H9 (cell line): ENCODE measurements at regions not wholly inside any gene's neighbourhood (a gene's known extent, or its start where the extent isn't known, plus 50 kb on each side); places are given as distances from the start of the nearest gene placed in this dataset.
A peak's percentile ranks its signal among the peaks of the same experiment; 100 is the strongest.

Experiments
- DNase-seq: peaks from one replicate; pipeline ENCODE4 v3.0.0-alpha.2; 2017
- H2AFZ ChIP-seq: one replicate; pipeline ENCODE4 v1.6.1; 2013; ENCODE audit warnings: mild to moderate bottlenecking, low read length, control low read depth, moderate library complexity
- H2AK5ac ChIP-seq: 2 replicates; pipeline ENCODE4 v1.6.1; 2013; ENCODE audit warnings: low read length, control low read depth, mixed read lengths; ENCODE audit not compliant: insufficient read length
- H2BK120ac ChIP-seq: one replicate; pipeline ENCODE4 v1.6.1; 2013; ENCODE audit warnings: low read depth, mild to moderate bottlenecking, low read length, control low read depth, inconsistent platforms; ENCODE audit not compliant: poor library complexity, severe bottlenecking
- H2BK12ac ChIP-seq: 2 replicates; pipeline ENCODE4 v1.6.1; 2013; ENCODE audit warnings: low read length, control low read depth, mixed read lengths, low read depth; ENCODE audit not compliant: insufficient read length
- H2BK15ac ChIP-seq: 2 replicates; pipeline ENCODE4 v1.6.1; 2013; ENCODE audit warnings: low read depth, low read length, control low read depth
- H2BK20ac ChIP-seq: one replicate; pipeline ENCODE4 v1.6.1; 2013; ENCODE audit warnings: low read depth, mild to moderate bottlenecking, low read length, control low read depth, inconsistent platforms; ENCODE audit not compliant: poor library complexity, severe bottlenecking
- H2BK5ac ChIP-seq: 2 replicates; pipeline ENCODE4 v1.6.1; 2013; ENCODE audit warnings: low read length, control low read depth, mixed read lengths; ENCODE audit not compliant: insufficient read length
- H3K14ac ChIP-seq: 2 replicates; pipeline ENCODE4 v1.6.1; 2013; ENCODE audit warnings: low read length, control low read depth; ENCODE audit not compliant: insufficient read depth
- H3K18ac ChIP-seq: 2 replicates; pipeline ENCODE4 v1.6.1; 2013; ENCODE audit warnings: low read depth, mild to moderate bottlenecking, mixed read lengths, low read length, control low read depth; ENCODE audit not compliant: insufficient read length
- H3K23ac ChIP-seq: 2 replicates; pipeline ENCODE4 v1.6.1; 2013; ENCODE audit warnings: low read length, control low read depth, mixed read lengths, low read depth; ENCODE audit not compliant: insufficient read length
- H3K23me2 ChIP-seq: 2 replicates; pipeline ENCODE4 v1.6.1; 2013; ENCODE audit warnings: low read depth, mild to moderate bottlenecking, mixed read lengths, low read length, control low read depth; ENCODE audit not compliant: insufficient read length, poor library complexity, severe bottlenecking
- H3K27ac ChIP-seq: 2 replicates; pipeline ENCODE4 v1.5.1; 2013; ENCODE audit warnings: low read length, control low read depth, mixed read lengths, low read depth; ENCODE audit not compliant: insufficient read length
- H3K27me3 ChIP-seq: 2 replicates; pipeline ENCODE4 v1.6.1; 2013; ENCODE audit warnings: low read length, control low read depth, inconsistent platforms; ENCODE audit not compliant: insufficient read depth
- H3K4ac ChIP-seq: 2 replicates; pipeline ENCODE4 v1.6.1; 2013; ENCODE audit warnings: low read depth, mild to moderate bottlenecking, control low read depth, inconsistent platforms, low read length, moderate library complexity
- H3K4me1 ChIP-seq: 2 replicates; pipeline ENCODE4 v1.6.1; 2013; ENCODE audit warnings: low read length, control low read depth, inconsistent platforms; ENCODE audit not compliant: insufficient read depth
- H3K4me2 ChIP-seq: 2 replicates; pipeline ENCODE4 v1.6.1; 2013; ENCODE audit warnings: low read length, control low read depth, mixed read lengths; ENCODE audit not compliant: insufficient read length, insufficient read depth
- H3K56ac ChIP-seq: 2 replicates; pipeline ENCODE4 v1.6.1; 2013; ENCODE audit warnings: low read depth, mild to moderate bottlenecking, mixed read lengths, low read length, control low read depth; ENCODE audit not compliant: insufficient read length
- H3K79me1 ChIP-seq: 2 replicates; pipeline ENCODE4 v1.6.1; 2013; ENCODE audit warnings: low read depth, mild to moderate bottlenecking, moderate library complexity, low read length, control low read depth, inconsistent platforms; ENCODE audit not compliant: insufficient read depth, poor library complexity, severe bottlenecking
- H3K79me2 ChIP-seq: 2 replicates; pipeline ENCODE4 v1.6.1; 2013; ENCODE audit warnings: low read length, control low read depth, inconsistent platforms; ENCODE audit not compliant: insufficient read depth
- H3K9ac ChIP-seq: 2 replicates; pipeline ENCODE4 v1.6.1; 2013; ENCODE audit warnings: low read length, control low read depth, mixed read lengths; ENCODE audit not compliant: insufficient read length; ENCODE audit errors: extremely low read depth
- H3K9me3 ChIP-seq: one replicate; pipeline ENCODE4 v1.6.1; 2013; ENCODE audit warnings: low read depth, low read length, inconsistent platforms; ENCODE audit not compliant: control insufficient read depth
- H3T11ph ChIP-seq: one replicate; pipeline ENCODE4 v1.6.1; 2013; ENCODE audit warnings: mild to moderate bottlenecking, low read length, control low read depth, inconsistent platforms
- H4K20me1 ChIP-seq: one replicate; pipeline ENCODE4 v1.6.1; 2013; ENCODE audit not compliant: control insufficient read depth, insufficient read length, insufficient read depth
- H4K5ac ChIP-seq: 2 replicates; pipeline ENCODE4 v1.6.1; 2013; ENCODE audit warnings: low read depth, mild to moderate bottlenecking, mixed read lengths, low read length, control low read depth; ENCODE audit not compliant: insufficient read length
- H4K8ac ChIP-seq: replicated peaks from 2 replicates; pipeline ENCODE4 v1.6.1; 2013; ENCODE audit warnings: low read length, control low read depth, mixed read lengths, low read depth; ENCODE audit not compliant: insufficient read length
- H4K91ac ChIP-seq: 2 replicates; pipeline ENCODE4 v1.6.1; 2013; ENCODE audit warnings: low read depth, mild to moderate bottlenecking, moderate library complexity, mixed read lengths, low read length, control low read depth; ENCODE audit not compliant: insufficient read length
- H3K27ac Mint-ChIP-seq, 3 experiments: 2 replicates in 2 of 3; 3 replicates in 1 of 3; pipeline ENCODE4 v1.8.0; 2020 to 2021; ENCODE audit warnings: mixed read lengths in 3 of 3, mild to moderate bottlenecking in 1 of 3, moderate library complexity in 1 of 3
- H3K27me3 Mint-ChIP-seq: 2 replicates; pipeline ENCODE4 v1.8.0; 2021; ENCODE audit warnings: low read depth, mild to moderate bottlenecking, moderate library complexity, mixed read lengths
- H3K36me3 Mint-ChIP-seq, 3 experiments: 2 replicates in 2 of 3; 3 replicates in 1 of 3; pipeline ENCODE4 v1.8.0; 2020 to 2021; ENCODE audit warnings: low read depth in 3 of 3, mixed read lengths in 3 of 3; ENCODE audit not compliant: insufficient read depth in 1 of 3
- H3K4me1 Mint-ChIP-seq, 2 experiments: 2 replicates each; pipeline ENCODE4 v1.8.0; 2020; ENCODE audit warnings: mixed read lengths in 2 of 2
- H3K4me3 Mint-ChIP-seq, 2 experiments: 2 replicates in 1 of 2; 3 replicates in 1 of 2; pipeline ENCODE4 v1.8.0; 2020 to 2021; ENCODE audit warnings: mild to moderate bottlenecking in 2 of 2, mixed read lengths in 2 of 2, moderate library complexity in 1 of 2
- H3K9me3 Mint-ChIP-seq, 2 experiments: 2 replicates in 1 of 2; 3 replicates in 1 of 2; pipeline ENCODE4 v1.8.0; 2020; ENCODE audit warnings: mild to moderate bottlenecking in 2 of 2, mixed read lengths in 2 of 2, moderate library complexity in 1 of 2
- CTCF ChIP-seq: fragments of 200-600 bp; sonication (generic); conservative IDR thresholded peaks from 3 replicates; pipeline ENCODE4 v1.8.0; 2021; ENCODE audit warnings: antibody characterized with exemption, mild to moderate bottlenecking

- Histone ChIP-seq H4K8ac (no peak overlapping the region), H3K4me2 (no peak overlapping the region), H4K20me1 (no peaks in the 10 kb centered on the region), H2AK5ac (no peak overlapping the region), H3K27me3 (no peaks in the 10 kb centered on the region), H3K4me1 (no peaks in the 10 kb centered on the region), H2BK20ac (no peak overlapping the region), H4K91ac (no peak overlapping the region), H2AFZ (no peak overlapping the region), H3K56ac (no peak overlapping the region), H4K5ac (no peak overlapping the region), H3K14ac (no peak overlapping the region), H3K23ac (no peak overlapping the region), H3K23me2 (no peaks in the 10 kb centered on the region), H3K18ac (no peak overlapping the region), H3T11ph (no peak overlapping the region), H3K9ac (no peak overlapping the region), H3K79me1 (no peaks in the 10 kb centered on the region), H2BK120ac (no peak overlapping the region), H3K27ac (no peak overlapping the region), H2BK15ac (no peak overlapping the region), H2BK5ac (no peak overlapping the region), H2BK12ac (no peak overlapping the region), H3K4ac (no peak overlapping the region), H3K9me3 (no peaks in the 10 kb centered on the region), H3K79me2 (no peaks in the 10 kb centered on the region)
- H3K4me1 Mint-ChIP-seq = no peaks in the 10 kb centered on the region
- H3K9me3 Mint-ChIP-seq = no peaks in the 10 kb centered on the region; a peak in 1 of 5 replicates
- DNase-seq = peak; percentile 50
- H3K36me3 Mint-ChIP-seq = no peaks in the 10 kb centered on the region; a peak in 1 of 7 replicates
- no peaks in the 10 kb centered on the region for H3K27me3 Mint-ChIP-seq
- no peak overlapping the region for H3K27ac Mint-ChIP-seq
- H3K4me3 Mint-ChIP-seq = no peak overlapping the region
- TF ChIP-seq CTCF = peak; percentile 70
Observed at GRCh38 chr2:195498176-195498575, 158.8 kb upstream of the SLC39A10 start.
